ENCODE measurements at regions not wholly inside any gene's neighbourhood (a gene's known extent, or its start where the extent isn't known, plus 50 kb on each side); places are given as distances from the start of the nearest gene placed in this dataset.

GRCh38 chr19:27775395-27775794 is 1437.6 kb downstream of the UQCRFS1 start:
- CTCF ChIA-PET: interaction anchor here (0.6 to 1.6 kb wide), 7 partner anchors 11 to 1295 kb away, joined by 3 to 6 read pairs (median 4); no protein-coding TSS in a partner anchor
- TF ChIP-seq ZNF221 (tag by site-specific recombination; IDR thresholded peaks at IDR 0.05; ENCODE audit: borderline replicate concordance): no peak
- no peak for TF ChIP-seq ZNF624 (tag by site-specific recombination; IDR thresholded peaks at IDR 0.05)
- no peak for TF ChIP-seq PRDM6 (tag by site-specific recombination; IDR thresholded peaks at IDR 0.05)
- no peak for TF ChIP-seq IKZF3 (tag by site-specific recombination; IDR thresholded peaks at IDR 0.05)
- no peak for TF ChIP-seq GLIS1 (tag by site-specific recombination; IDR thresholded peaks at IDR 0.05)
- no peak for TF ChIP-seq SCRT2 (tag by site-specific recombination; IDR thresholded peaks at IDR 0.05)
- TF ChIP-seq ZXDB (tag by site-specific recombination; IDR thresholded peaks at IDR 0.05): no peak
- TF ChIP-seq ZNF394 (tag by site-specific recombination; IDR thresholded peaks at IDR 0.05; ENCODE audit: borderline replicate concordance): no peak
- TF ChIP-seq ZBTB20 (tag by site-specific recombination; IDR thresholded peaks at IDR 0.05): no peak
- TF ChIP-seq ZNF645 (tag by site-specific recombination; IDR thresholded peaks at IDR 0.05): no peak
- H3K4me1 ChIP-seq (ENCODE audit: control insufficient read depth, insufficient read depth, low read length): no peaks in the 10 kb centered on the region
- H3K27ac ChIP-seq (ENCODE audit: extremely low read depth, low read depth, low read length): no peak overlapping the region
- POLR2A ChIA-PET: interaction anchor here (0.7 kb wide), 1 partner anchor 18 kb away, joined by 4 read pairs; no protein-coding TSS in a partner anchor
- H3K4me3 ChIP-seq (ENCODE audit: low read depth, low read length): no peak overlapping the region
- peaks cover 7 to 11% of the 10 kb centered on the region in 2 experiments for H3K36me3 ChIP-seq (ENCODE audit: control insufficient read depth in 2 of 2, insufficient read depth in 1 of 2, low read length in 2 of 2)
- peaks cover 24% of the 10 kb centered on the region for H3K9me3 ChIP-seq (ENCODE audit: control insufficient read depth, insufficient read depth, low read depth, low read length)

- H3K9me3 ChIP-seq (ENCODE audit: control insufficient read depth, insufficient read depth, low read depth, low read length): peaks cover 23% of the 10 kb centered on the region
- ChIA-PET POLR2A (interaction anchor here (0.7 kb wide), 1 partner anchor 19 kb away, joined by 4 read pairs; no protein-coding TSS in a partner anchor), CTCF (interaction anchor here (0.6 to 1.6 kb wide), 7 partner anchors 11 to 1296 kb away, joined by 3 to 6 read pairs (median 4); no protein-coding TSS in a partner anchor)
- H3K36me3 ChIP-seq (ENCODE audit: control insufficient read depth in 2 of 2, insufficient read depth in 1 of 2, low read length in 2 of 2): peaks cover 6 to 11% of the 10 kb centered on the region in 2 experiments
- H3K4me3 ChIP-seq (ENCODE audit: low read depth, low read length): no peak overlapping the region
- no peak overlapping the region for H3K27ac ChIP-seq (ENCODE audit: extremely low read depth, low read depth, low read length)
- no peak for TF ChIP-seq ZNF521 (tag by site-specific recombination; IDR thresholded peaks at IDR 0.05)
- no peaks in the 10 kb centered on the region for H3K4me1 ChIP-seq (ENCODE audit: control insufficient read depth, insufficient read depth, low read length)
Measured at GRCh38 chr19:27774827-27775226, 1438.1 kb downstream of the UQCRFS1 start.

GRCh38 chr19:27774337-27774736 is 1438.6 kb downstream of the UQCRFS1 start:
- Histone ChIP-seq H3K4me3 (ENCODE audit: low read depth, low read length) (no peak overlapping the region), H3K4me1 (ENCODE audit: control insufficient read depth, insufficient read depth, low read length) (no peaks in the 10 kb centered on the region), H3K27ac (ENCODE audit: extremely low read depth, low read depth, low read length) (no peak overlapping the region), H3K36me3 (ENCODE audit: control insufficient read depth in 2 of 2, insufficient read depth in 1 of 2, low read length in 2 of 2) (peaks cover 3 to 11% of the 10 kb centered on the region in 2 experiments; a peak in 2 of 3 replicates), H3K9me3 (ENCODE audit: control insufficient read depth, insufficient read depth, low read depth, low read length) (peaks cover 23% of the 10 kb centered on the region)
- CTCF ChIA-PET: no interaction called here
- POLR2A ChIA-PET: no interaction called here
- no peak for TF ChIP-seq ZNF423 (tag by site-specific recombination; IDR thresholded peaks at IDR 0.05)
- no peak for TF ChIP-seq KLF1 (tag by site-specific recombination; IDR thresholded peaks at IDR 0.05)
- no peak for TF ChIP-seq ZNF302 (tag by site-specific recombination; IDR thresholded peaks at IDR 0.05; ENCODE audit: low read depth)
- TF ChIP-seq ZNF488 (tag by site-specific recombination; IDR thresholded peaks at IDR 0.05): no peak
- TF ChIP-seq ZNF121 (tag by site-specific recombination; IDR thresholded peaks at IDR 0.05): no peak
- no peak for TF ChIP-seq ZNF837 (tag by site-specific recombination; IDR thresholded peaks at IDR 0.05)
